GM19328 (cell line): ENCODE measurements at regions not wholly inside any gene's neighbourhood (a gene's known extent, or its start where the extent isn't known, plus 50 kb on each side); places are given as distances from the start of the nearest gene placed in this dataset.

Experiments
- ATAC-seq: cut with Tn5 transposase; IDR thresholded peaks from one replicate; pipeline ENCODE4 v1.9.1; 2021; ENCODE audit warnings: mild to moderate bottlenecking, moderate library complexity; ENCODE audit not compliant: unreplicated experiment

- ATAC-seq = no peak
Observed at GRCh38 chr5:133715616-133716015, 103.3 kb upstream of the FSTL4 start.

GRCh38 chr5:133715216-133715615 is 102.9 kb upstream of the FSTL4 start:
- no peak for ATAC-seq

- no peak for ATAC-seq
Observed at GRCh38 chr5:133714161-133714915, 102.0 kb upstream of the FSTL4 start.

- ATAC-seq = no peak
Observed at GRCh38 chr5:133713751-133714150, 101.4 kb upstream of the FSTL4 start.

- ATAC-seq = no peak
Observed at GRCh38 chr5:133713209-133713608, 100.9 kb upstream of the FSTL4 start.

GRCh38 chr5:133712562-133712961 is 100.2 kb upstream of the FSTL4 start:
- ATAC-seq = no peak

- no peak for ATAC-seq
Observed at GRCh38 chr5:133709209-133709725, 96.9 kb upstream of the FSTL4 start.

GRCh38 chr5:133708331-133708850 is 96.0 kb upstream of the FSTL4 start:
- ATAC-seq = no peak

- ATAC-seq = no peak
Observed at GRCh38 chr5:133707629-133708028, 95.3 kb upstream of the FSTL4 start.

- no peak for ATAC-seq
Observed at GRCh38 chr5:133706506-133707430, 94.4 kb upstream of the FSTL4 start.

- ATAC-seq = no peak
Observed at GRCh38 chr5:133705331-133705730, 93.0 kb upstream of the FSTL4 start.

GRCh38 chr5:133704411-133704810 is 92.1 kb upstream of the FSTL4 start:
- ATAC-seq = no peak

GRCh38 chr5:133703935-133704334 is 91.6 kb upstream of the FSTL4 start:
- ATAC-seq = no peak

GRCh38 chr5:133702791-133703770 is 90.7 kb upstream of the FSTL4 start:
- ATAC-seq = no peak

- no peak for ATAC-seq
Observed at GRCh38 chr5:133701871-133702270, 89.5 kb upstream of the FSTL4 start.

- ATAC-seq = no peak
Observed at GRCh38 chr5:133700251-133700650, 87.9 kb upstream of the FSTL4 start.

GRCh38 chr5:133698646-133699526 is 86.5 kb upstream of the FSTL4 start:
- no peak for ATAC-seq

GRCh38 chr5:133698259-133698554 is 85.9 kb upstream of the FSTL4 start:
- ATAC-seq = no peak

GRCh38 chr5:133697536-133698258 is 85.4 kb upstream of the FSTL4 start:
- no peak for ATAC-seq
